HEK293T (cell line): ENCODE measurements at regions not wholly inside any gene's neighbourhood (a gene's known extent, or its start where the extent isn't known, plus 50 kb on each side); places are given as distances from the start of the nearest gene placed in this dataset.

Experiments
- ARNT ChIP-seq: fragments of 450-650 bp; IDR thresholded peaks from 2 replicates; pipeline ENCODE4 v1.6.1; 2017; ENCODE audit warnings: mild to moderate bottlenecking
- BHLHE40 ChIP-seq: fragments of 450-650 bp; IDR thresholded peaks from 2 replicates; pipeline ENCODE4 v1.6.1; 2016; ENCODE audit warnings: mild to moderate bottlenecking, moderate library complexity, borderline replicate concordance
- CTBP1 ChIP-seq: fragments of 450-650 bp; IDR thresholded peaks from 2 replicates; pipeline ENCODE4 v1.6.1; 2016; ENCODE audit warnings: borderline replicate concordance
- ELF4 ChIP-seq: fragments of 450-650 bp; IDR thresholded peaks from 2 replicates; pipeline ENCODE4 v1.6.1; 2017; ENCODE audit warnings: antibody characterized with exemption
- FOXA1 ChIP-seq: fragments of 450-650 bp; IDR thresholded peaks from 2 replicates; pipeline ENCODE4 v1.6.1; 2016; ENCODE audit warnings: mild to moderate bottlenecking
- FOXK2 ChIP-seq: fragments of 450-650 bp; IDR thresholded peaks from 2 replicates; pipeline ENCODE4 v1.6.1; 2016; ENCODE audit warnings: mild to moderate bottlenecking
- FOXM1 ChIP-seq: fragments of 450-650 bp; IDR thresholded peaks from 2 replicates; pipeline ENCODE4 v1.6.1; 2017; ENCODE audit warnings: mild to moderate bottlenecking, borderline replicate concordance
- HDGF ChIP-seq: fragments of 450-650 bp; IDR thresholded peaks from 2 replicates; pipeline ENCODE4 v1.6.1; 2017; ENCODE audit warnings: antibody characterized with exemption, borderline replicate concordance
- L3MBTL2 ChIP-seq: fragments of 450-650 bp; conservative IDR thresholded peaks from 2 replicates; pipeline ENCODE4 v1.6.1; 2016; ENCODE audit warnings: mild to moderate bottlenecking
- NFRKB ChIP-seq: fragments of 450-650 bp; IDR thresholded peaks from 2 replicates; pipeline ENCODE4 v1.6.1; 2016; ENCODE audit warnings: mild to moderate bottlenecking, moderate library complexity
- SP1 ChIP-seq: fragments of 450-650 bp; IDR thresholded peaks from 2 replicates; pipeline ENCODE4 v1.6.1; 2017
- SUZ12 ChIP-seq: fragments of 450-650 bp; IDR thresholded peaks from 2 replicates; pipeline ENCODE4 v1.6.1; 2016; ENCODE audit warnings: mild to moderate bottlenecking
- TARDBP ChIP-seq: fragments of 450-650 bp; IDR thresholded peaks from 2 replicates; pipeline ENCODE4 v1.6.1; 2016
- TF ChIP-seq, protein P1 (sequence below): fragments of 450-650 bp; IDR thresholded peaks from 2 replicates; pipeline ENCODE4 v1.6.1; 2016

DNA sequence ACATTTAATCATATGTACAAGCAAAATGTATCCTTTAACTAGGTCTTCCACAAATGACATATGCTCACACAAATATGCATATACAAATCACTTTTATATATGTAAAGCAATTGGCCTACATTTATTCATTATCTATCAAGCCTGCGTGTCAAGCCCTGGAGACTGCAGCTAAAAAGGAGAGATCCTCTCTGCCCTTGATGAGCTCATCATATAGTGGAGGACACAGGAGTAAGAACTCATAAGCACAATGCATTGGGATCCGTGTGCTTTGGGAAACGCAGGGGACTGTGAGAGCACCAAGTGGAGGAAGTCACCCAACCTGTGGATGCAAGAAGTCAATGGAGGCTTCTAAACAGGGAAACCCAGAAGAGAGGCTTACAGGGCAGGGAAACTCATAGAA is 735.7 kb downstream of the BCL11B start:
- TF ChIP-seq SP1 (no peak), TARDBP (no peak), BHLHE40 (no peak), FOXK2 (no peak), FOXM1 (no peak), HDGF (no peak), CTBP1 (no peak), SUZ12 (no peak), ELF4 (no peak), L3MBTL2 (no peak), NFRKB (no peak), FOXA1 (no peak), ARNT (no peak)
- TF ChIP-seq, protein P1, sequence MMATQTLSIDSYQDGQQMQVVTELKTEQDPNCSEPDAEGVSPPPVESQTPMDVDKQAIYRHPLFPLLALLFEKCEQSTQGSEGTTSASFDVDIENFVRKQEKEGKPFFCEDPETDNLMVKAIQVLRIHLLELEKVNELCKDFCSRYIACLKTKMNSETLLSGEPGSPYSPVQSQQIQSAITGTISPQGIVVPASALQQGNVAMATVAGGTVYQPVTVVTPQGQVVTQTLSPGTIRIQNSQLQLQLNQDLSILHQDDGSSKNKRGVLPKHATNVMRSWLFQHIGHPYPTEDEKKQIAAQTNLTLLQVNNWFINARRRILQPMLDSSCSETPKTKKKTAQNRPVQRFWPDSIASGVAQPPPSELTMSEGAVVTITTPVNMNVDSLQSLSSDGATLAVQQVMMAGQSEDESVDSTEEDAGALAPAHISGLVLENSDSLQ, result no peak
